ENCODE measurements at regions not wholly inside any gene's neighbourhood (a gene's known extent, or its start where the extent isn't known, plus 50 kb on each side); places are given as distances from the start of the nearest gene placed in this dataset.

DNA sequence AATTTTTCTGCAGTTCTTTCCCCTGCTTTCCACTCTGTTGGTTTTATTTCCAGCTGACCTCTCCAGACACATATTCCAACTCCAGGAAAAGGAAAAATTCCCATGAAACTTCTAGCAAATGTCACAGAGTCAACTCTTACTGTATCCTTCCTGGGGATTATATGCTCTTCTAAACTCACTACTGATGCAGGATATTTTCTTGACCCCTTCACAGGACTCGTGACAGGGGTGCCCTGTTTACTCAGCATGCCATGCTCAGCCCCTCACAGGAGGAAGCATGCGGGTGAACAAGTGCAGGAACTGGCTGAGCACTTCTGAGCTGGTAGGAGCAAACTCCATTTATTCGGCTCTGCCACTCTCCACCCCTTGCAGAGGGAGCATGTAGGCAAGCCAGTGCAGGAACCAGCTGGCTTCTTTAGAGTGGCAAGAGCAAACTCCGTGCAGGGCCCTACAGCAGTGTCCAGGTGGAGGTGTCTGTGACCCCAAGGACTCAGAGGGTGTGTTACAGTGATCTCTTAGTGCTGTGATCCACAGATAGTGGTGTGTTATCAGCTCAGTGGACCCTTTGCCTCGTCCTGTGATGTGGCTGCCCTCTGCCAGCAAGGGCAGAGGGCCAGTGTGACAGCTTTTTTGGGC, 413.6 kb upstream of the GRM7 start:
- Histone ChIP-seq H3K9me3 (no peaks in the 10 kb centered on the region), H3K4me1 (no peaks in the 10 kb centered on the region), H3K4me3 (no peak overlapping the region), H3K36me3 (no peaks in the 10 kb centered on the region), H3K27ac (no peak overlapping the region), H3K27me3 (no peaks in the 10 kb centered on the region)
- no peak for DNase-seq (ENCODE audit: low spot score in 2 of 2)
- 65 to 79% methylated on average over 3 to 5 of the region's 5 CpGs for WGBS, 2 donors
- TF ChIP-seq EP300 (IDR thresholded peaks at IDR 0.05) (no peak), POLR2A (IDR thresholded peaks at IDR 0.05) (no peak)
- TF ChIP-seq, protein P1, sequence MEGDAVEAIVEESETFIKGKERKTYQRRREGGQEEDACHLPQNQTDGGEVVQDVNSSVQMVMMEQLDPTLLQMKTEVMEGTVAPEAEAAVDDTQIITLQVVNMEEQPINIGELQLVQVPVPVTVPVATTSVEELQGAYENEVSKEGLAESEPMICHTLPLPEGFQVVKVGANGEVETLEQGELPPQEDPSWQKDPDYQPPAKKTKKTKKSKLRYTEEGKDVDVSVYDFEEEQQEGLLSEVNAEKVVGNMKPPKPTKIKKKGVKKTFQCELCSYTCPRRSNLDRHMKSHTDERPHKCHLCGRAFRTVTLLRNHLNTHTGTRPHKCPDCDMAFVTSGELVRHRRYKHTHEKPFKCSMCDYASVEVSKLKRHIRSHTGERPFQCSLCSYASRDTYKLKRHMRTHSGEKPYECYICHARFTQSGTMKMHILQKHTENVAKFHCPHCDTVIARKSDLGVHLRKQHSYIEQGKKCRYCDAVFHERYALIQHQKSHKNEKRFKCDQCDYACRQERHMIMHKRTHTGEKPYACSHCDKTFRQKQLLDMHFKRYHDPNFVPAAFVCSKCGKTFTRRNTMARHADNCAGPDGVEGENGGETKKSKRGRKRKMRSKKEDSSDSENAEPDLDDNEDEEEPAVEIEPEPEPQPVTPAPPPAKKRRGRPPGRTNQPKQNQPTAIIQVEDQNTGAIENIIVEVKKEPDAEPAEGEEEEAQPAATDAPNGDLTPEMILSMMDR (IDR thresholded peaks at IDR 0.05) = no peak

DNA sequence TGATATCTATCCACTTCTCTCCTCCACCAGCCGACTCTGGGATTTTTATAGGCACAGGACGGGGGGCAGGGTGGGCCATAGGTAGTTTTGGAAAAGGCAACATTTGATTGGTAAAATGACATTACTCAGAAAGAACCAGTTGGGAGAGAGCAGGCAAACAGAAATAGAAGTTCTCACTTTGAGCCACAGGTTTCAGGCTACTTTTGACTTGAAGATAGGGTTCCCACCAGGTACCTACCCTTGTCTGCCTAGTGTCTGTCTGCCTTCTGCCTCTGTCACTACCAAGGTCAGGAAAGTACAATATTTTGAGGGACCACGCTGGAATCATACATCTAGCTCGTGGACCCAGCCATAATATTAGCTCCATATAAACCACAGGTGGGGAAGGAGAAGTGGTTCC, 412.9 kb upstream of the GRM7 start:
- no peak for TF ChIP-seq POLR2A (IDR thresholded peaks at IDR 0.05)
- no peak for TF ChIP-seq EP300 (IDR thresholded peaks at IDR 0.05)
- TF ChIP-seq, protein P1 (IDR thresholded peaks at IDR 0.05) = no peak
- WGBS, 2 donors = 86 to 90% methylated on average over 4 of the region's 4 CpGs
- no peaks in the 10 kb centered on the region for H3K4me1 ChIP-seq

DNA sequence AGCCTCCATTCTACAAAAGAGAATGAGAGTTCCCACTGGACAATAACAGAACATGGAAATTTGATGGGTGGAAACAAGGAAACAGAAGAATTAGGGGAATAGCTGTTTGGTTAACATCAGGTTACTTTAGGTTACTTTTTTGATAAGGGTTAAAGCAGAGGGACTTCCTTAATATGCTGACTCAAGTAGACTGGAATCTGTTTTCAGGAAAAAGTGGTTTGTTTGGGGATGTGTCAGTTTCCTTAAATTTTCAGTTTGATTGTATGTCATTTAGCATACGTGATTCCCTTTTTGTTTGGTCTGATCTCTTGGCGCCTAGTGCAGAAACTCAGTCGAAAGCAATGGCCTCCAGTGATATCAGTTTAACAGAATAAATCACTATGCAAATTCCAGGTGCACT, 411.8 kb upstream of the GRM7 start:
- H3K27me3 ChIP-seq = no peaks in the 10 kb centered on the region
- TF ChIP-seq, protein P1 (IDR thresholded peaks at IDR 0.05) = no peak
- no peak for TF ChIP-seq POLR2A (IDR thresholded peaks at IDR 0.05)
- no peak for TF ChIP-seq EP300 (IDR thresholded peaks at IDR 0.05)
- 75 to 87% methylated on average over 3 of the region's 3 CpGs for WGBS, 2 donors
- DNase-seq (ENCODE audit: low spot score in 2 of 2) = no peak
- no peaks in the 10 kb centered on the region for H3K4me1 ChIP-seq
- no peak overlapping the region for H3K4me3 ChIP-seq
- H3K36me3 ChIP-seq = no peaks in the 10 kb centered on the region
- H3K27ac ChIP-seq = no peak overlapping the region
- no peaks in the 10 kb centered on the region for H3K9me3 ChIP-seq

More for the DNA sequence above, 412.9 kb upstream of the GRM7 start:
- no peaks in the 10 kb centered on the region for H3K36me3 ChIP-seq
- no peak overlapping the region for H3K4me3 ChIP-seq
- no peak overlapping the region for H3K27ac ChIP-seq
- H3K9me3 ChIP-seq = no peaks in the 10 kb centered on the region
- no peaks in the 10 kb centered on the region for H3K27me3 ChIP-seq
- no peak for DNase-seq (ENCODE audit: low spot score in 2 of 2)

DNA sequence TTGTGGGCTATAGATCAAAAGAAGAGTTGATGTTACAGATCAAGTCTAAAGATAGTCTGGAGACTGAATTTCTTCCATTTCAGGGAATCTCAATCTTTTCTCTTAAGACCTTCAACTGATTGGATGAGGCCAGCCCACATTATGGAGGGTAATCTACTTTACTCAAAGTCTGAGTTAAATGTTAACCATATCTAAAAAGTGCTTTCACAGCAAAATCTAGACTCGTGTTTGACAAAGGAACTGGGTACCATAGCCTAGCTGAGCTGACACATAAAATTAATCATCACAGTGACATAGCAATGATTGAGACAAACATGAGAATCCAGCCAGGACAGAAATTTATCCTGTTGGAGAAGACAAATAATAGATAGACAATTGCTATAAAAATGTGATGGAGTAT, 407.9 kb upstream of the GRM7 start:
- no peak for TF ChIP-seq EP300 (IDR thresholded peaks at IDR 0.05)
- TF ChIP-seq, protein P1 (IDR thresholded peaks at IDR 0.05) = no peak
- TF ChIP-seq POLR2A (IDR thresholded peaks at IDR 0.05) = no peak
- Histone ChIP-seq H3K9me3 (no peaks in the 10 kb centered on the region), H3K4me3 (no peak overlapping the region), H3K27me3 (no peaks in the 10 kb centered on the region), H3K27ac (no peak overlapping the region), H3K4me1 (no peaks in the 10 kb centered on the region), H3K36me3 (no peaks in the 10 kb centered on the region)
- DNase-seq (ENCODE audit: low spot score in 2 of 2) = no peak
- WGBS, 2 donors = 44 to 92% methylated on average over 1 of the region's 1 CpG

DNA sequence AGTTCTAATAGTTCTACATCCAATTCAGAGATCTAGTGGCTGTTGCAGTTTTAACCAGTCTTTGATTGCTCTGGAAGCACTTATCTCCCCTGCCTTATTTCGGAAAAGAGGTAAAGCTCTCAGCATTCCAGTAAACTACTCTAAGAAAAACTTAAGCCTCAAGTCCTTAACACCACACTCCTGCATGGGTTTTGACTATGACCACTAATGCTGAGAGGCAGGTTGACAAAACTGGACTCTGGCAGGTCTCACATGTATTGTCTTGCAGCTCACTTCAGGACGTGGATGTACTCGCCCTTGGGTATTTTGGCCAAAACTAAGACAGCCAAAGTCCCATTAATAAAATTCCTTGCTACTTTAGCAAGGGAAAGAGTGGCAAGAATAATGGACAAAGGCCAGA, 405.9 kb upstream of the GRM7 start:
- H3K9me3 ChIP-seq = no peaks in the 10 kb centered on the region
- no peaks in the 10 kb centered on the region for H3K36me3 ChIP-seq
- DNase-seq (ENCODE audit: low spot score in 2 of 2) = no peak
- H3K27ac ChIP-seq = no peak overlapping the region
- TF ChIP-seq POLR2A (IDR thresholded peaks at IDR 0.05) = no peak
- TF ChIP-seq, protein P1 (IDR thresholded peaks at IDR 0.05) = no peak
- TF ChIP-seq EP300 (IDR thresholded peaks at IDR 0.05) = no peak
- no peaks in the 10 kb centered on the region for H3K4me1 ChIP-seq
- H3K27me3 ChIP-seq = no peaks in the 10 kb centered on the region
- H3K4me3 ChIP-seq = no peak overlapping the region
- 84 to 87% methylated on average over 3 of the region's 3 CpGs for WGBS, 2 donors
